ENCODE measurements at regions not wholly inside any gene's neighbourhood (a gene's known extent, or its start where the extent isn't known, plus 50 kb on each side); places are given as distances from the start of the nearest gene placed in this dataset.

DNA sequence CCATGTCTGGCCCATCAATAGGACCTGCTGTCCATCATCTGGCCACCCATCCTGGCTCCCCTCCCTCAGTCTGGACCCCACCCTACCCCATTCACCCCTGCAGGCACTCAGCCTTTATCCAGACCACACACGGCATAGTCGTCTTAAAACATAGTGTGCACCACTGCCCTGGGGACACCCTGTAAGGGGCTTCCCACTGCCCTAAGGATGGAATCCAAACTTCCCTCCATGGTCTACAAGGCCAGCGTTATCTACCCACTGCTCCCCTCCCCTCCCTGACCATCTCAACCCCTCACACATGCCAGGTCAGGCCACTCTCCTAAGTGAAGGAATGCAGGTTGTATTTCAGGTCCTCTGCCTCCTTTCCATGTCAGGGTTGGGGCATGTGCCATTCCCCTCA lies 352.7 kb upstream of the ZNF507 start:
- TF ChIP-seq, protein P1, sequence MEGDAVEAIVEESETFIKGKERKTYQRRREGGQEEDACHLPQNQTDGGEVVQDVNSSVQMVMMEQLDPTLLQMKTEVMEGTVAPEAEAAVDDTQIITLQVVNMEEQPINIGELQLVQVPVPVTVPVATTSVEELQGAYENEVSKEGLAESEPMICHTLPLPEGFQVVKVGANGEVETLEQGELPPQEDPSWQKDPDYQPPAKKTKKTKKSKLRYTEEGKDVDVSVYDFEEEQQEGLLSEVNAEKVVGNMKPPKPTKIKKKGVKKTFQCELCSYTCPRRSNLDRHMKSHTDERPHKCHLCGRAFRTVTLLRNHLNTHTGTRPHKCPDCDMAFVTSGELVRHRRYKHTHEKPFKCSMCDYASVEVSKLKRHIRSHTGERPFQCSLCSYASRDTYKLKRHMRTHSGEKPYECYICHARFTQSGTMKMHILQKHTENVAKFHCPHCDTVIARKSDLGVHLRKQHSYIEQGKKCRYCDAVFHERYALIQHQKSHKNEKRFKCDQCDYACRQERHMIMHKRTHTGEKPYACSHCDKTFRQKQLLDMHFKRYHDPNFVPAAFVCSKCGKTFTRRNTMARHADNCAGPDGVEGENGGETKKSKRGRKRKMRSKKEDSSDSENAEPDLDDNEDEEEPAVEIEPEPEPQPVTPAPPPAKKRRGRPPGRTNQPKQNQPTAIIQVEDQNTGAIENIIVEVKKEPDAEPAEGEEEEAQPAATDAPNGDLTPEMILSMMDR (IDR thresholded peaks at IDR 0.05): no peak
- TF ChIP-seq POLR2A (IDR thresholded peaks at IDR 0.05): no peak
